Gastrocnemius medialis (tissue), 4 donors: ENCODE measurements at regions not wholly inside any gene's neighbourhood (a gene's known extent, or its start where the extent isn't known, plus 50 kb on each side); places are given as distances from the start of the nearest gene placed in this dataset.

Experiments
- POLR2A ChIP-seq, 2 donors: fragments of 450-650 bp; IDR thresholded peaks; one replicate each; pipeline ENCODE4 v1.6.1; 2017; ENCODE audit warnings: antibody characterized with exemption in 2 of 2, mild to moderate bottlenecking in 2 of 2, moderate library complexity in 2 of 2
- TF ChIP-seq, protein P1 (sequence below), 5 experiments: fragments of 450-650 bp in 3 of 5; fragments of 200-600 bp in 2 of 5; sonication (generic) in 2 of 5; IDR thresholded peaks in 4 of 5; conservative IDR thresholded peaks in 1 of 5; 1 replicate in 4 of 5; 2 replicates in 1 of 5; pipeline ENCODE4 v1.5.1; 2016 to 2019; ENCODE audit warnings: antibody characterized with exemption in 5 of 5, mild to moderate bottlenecking in 3 of 5, moderate library complexity in 3 of 5

DNA sequence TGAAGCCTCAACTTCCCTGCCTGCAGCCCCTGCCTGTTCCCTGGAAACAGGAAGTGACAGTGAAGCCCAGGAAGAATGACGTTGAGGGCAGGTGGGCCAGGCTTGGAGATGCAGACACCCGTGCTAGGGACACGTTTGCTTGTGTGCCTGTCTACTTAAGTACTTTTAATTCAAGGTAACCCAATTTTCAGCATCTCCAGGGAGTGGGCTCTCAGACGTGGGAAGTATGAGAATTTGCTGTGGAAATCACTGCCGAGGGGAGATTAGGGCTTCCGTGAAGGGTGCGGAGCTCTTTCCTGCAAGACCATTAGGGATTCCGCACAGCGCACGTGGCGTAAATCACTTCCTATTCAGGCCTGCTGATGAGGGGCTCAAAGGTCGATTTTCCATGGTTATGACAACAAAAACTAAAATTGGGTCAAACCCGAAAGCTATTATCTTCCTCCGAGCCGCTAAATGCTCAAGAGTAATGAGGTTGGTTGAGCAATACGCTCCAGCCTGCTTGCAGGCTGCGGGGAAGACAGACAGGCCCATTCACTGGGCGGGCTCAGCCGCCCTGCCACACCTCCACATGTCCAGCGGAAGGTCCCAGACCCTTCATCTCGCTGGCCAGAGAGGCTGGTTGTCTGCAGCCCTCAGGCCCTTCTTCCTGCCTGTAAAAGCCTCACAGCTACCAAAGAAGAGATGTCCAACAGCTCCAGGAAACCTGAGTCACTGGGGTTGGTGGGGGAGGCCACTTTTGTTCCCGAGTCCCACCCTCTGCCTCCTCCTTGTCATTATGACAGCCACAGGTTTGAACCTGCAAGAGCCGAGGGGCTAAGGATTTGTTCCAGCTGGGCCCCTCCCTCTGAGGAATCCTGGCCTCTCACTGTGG is 109.9 kb downstream of the RBFOX3 start:
- TF ChIP-seq, protein P1, sequence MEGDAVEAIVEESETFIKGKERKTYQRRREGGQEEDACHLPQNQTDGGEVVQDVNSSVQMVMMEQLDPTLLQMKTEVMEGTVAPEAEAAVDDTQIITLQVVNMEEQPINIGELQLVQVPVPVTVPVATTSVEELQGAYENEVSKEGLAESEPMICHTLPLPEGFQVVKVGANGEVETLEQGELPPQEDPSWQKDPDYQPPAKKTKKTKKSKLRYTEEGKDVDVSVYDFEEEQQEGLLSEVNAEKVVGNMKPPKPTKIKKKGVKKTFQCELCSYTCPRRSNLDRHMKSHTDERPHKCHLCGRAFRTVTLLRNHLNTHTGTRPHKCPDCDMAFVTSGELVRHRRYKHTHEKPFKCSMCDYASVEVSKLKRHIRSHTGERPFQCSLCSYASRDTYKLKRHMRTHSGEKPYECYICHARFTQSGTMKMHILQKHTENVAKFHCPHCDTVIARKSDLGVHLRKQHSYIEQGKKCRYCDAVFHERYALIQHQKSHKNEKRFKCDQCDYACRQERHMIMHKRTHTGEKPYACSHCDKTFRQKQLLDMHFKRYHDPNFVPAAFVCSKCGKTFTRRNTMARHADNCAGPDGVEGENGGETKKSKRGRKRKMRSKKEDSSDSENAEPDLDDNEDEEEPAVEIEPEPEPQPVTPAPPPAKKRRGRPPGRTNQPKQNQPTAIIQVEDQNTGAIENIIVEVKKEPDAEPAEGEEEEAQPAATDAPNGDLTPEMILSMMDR (IDR thresholded peaks at IDR 0.05 in 4 of 5, conservative IDR thresholded peaks at IDR 0.05 in 1 of 5) = no peak
- no peak for TF ChIP-seq POLR2A (IDR thresholded peaks at IDR 0.05)
